ENCODE measurements at regions not wholly inside any gene's neighbourhood (a gene's known extent, or its start where the extent isn't known, plus 50 kb on each side); places are given as distances from the start of the nearest gene placed in this dataset.

DNA sequence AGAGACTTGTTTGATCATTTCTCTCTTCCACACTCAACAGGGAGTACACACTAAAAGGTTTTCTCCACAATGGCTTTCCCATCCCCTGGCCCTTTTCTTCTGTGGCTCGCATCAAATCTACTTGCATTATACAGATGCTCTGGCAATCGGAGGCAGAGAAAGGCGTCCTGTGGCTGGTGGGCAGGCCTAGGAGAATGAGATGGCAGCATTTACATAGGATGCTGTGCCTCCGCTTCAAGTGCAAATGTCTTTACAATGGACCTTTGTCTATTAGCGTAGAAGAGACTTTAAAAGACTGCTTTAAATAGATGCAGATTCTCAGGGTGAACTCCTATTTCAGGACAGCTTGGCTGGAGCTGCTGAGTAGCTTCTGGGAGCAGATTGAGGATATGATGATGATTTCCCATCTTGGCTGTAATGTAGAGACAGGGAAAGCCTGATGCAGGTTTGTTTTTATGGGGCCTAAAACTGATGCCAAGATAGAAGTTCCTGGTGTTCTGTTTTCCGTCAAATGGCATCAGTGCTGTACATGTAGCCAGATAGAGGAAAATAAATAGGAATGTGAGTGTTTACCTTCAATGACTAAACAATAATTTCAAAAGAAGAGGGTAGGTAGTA is 423.4 kb downstream of the RND3 start:
- TF ChIP-seq EZH2 (IDR thresholded peaks at IDR 0.05; ENCODE audit: insufficient read depth, poor library complexity, severe bottlenecking) (no peak), EZH2phosphoT487 (IDR thresholded peaks at IDR 0.05; ENCODE audit: insufficient read depth, low read depth) (no peak)
